H9 (cell line): ENCODE measurements at regions not wholly inside any gene's neighbourhood (a gene's known extent, or its start where the extent isn't known, plus 50 kb on each side); places are given as distances from the start of the nearest gene placed in this dataset.

Experiments
- DNase-seq: peaks from one replicate; pipeline ENCODE4 v3.0.0-alpha.2; 2017
- H2AFZ ChIP-seq: one replicate; pipeline ENCODE4 v1.6.1; 2013; ENCODE audit warnings: mild to moderate bottlenecking, low read length, control low read depth, moderate library complexity
- H2AK5ac ChIP-seq: 2 replicates; pipeline ENCODE4 v1.6.1; 2013; ENCODE audit warnings: low read length, control low read depth, mixed read lengths; ENCODE audit not compliant: insufficient read length
- H2BK120ac ChIP-seq: one replicate; pipeline ENCODE4 v1.6.1; 2013; ENCODE audit warnings: low read depth, mild to moderate bottlenecking, low read length, control low read depth, inconsistent platforms; ENCODE audit not compliant: poor library complexity, severe bottlenecking
- H2BK12ac ChIP-seq: 2 replicates; pipeline ENCODE4 v1.6.1; 2013; ENCODE audit warnings: low read length, control low read depth, mixed read lengths, low read depth; ENCODE audit not compliant: insufficient read length
- H2BK15ac ChIP-seq: 2 replicates; pipeline ENCODE4 v1.6.1; 2013; ENCODE audit warnings: low read depth, low read length, control low read depth
- H2BK20ac ChIP-seq: one replicate; pipeline ENCODE4 v1.6.1; 2013; ENCODE audit warnings: low read depth, mild to moderate bottlenecking, low read length, control low read depth, inconsistent platforms; ENCODE audit not compliant: poor library complexity, severe bottlenecking
- H2BK5ac ChIP-seq: 2 replicates; pipeline ENCODE4 v1.6.1; 2013; ENCODE audit warnings: low read length, control low read depth, mixed read lengths; ENCODE audit not compliant: insufficient read length
- H3K14ac ChIP-seq: 2 replicates; pipeline ENCODE4 v1.6.1; 2013; ENCODE audit warnings: low read length, control low read depth; ENCODE audit not compliant: insufficient read depth
- H3K18ac ChIP-seq: 2 replicates; pipeline ENCODE4 v1.6.1; 2013; ENCODE audit warnings: low read depth, mild to moderate bottlenecking, mixed read lengths, low read length, control low read depth; ENCODE audit not compliant: insufficient read length
- H3K23ac ChIP-seq: 2 replicates; pipeline ENCODE4 v1.6.1; 2013; ENCODE audit warnings: low read length, control low read depth, mixed read lengths, low read depth; ENCODE audit not compliant: insufficient read length
- H3K23me2 ChIP-seq: 2 replicates; pipeline ENCODE4 v1.6.1; 2013; ENCODE audit warnings: low read depth, mild to moderate bottlenecking, mixed read lengths, low read length, control low read depth; ENCODE audit not compliant: insufficient read length, poor library complexity, severe bottlenecking
- H3K27ac ChIP-seq: 2 replicates; pipeline ENCODE4 v1.5.1; 2013; ENCODE audit warnings: low read length, control low read depth, mixed read lengths, low read depth; ENCODE audit not compliant: insufficient read length
- H3K27me3 ChIP-seq: 2 replicates; pipeline ENCODE4 v1.6.1; 2013; ENCODE audit warnings: low read length, control low read depth, inconsistent platforms; ENCODE audit not compliant: insufficient read depth
- H3K4ac ChIP-seq: 2 replicates; pipeline ENCODE4 v1.6.1; 2013; ENCODE audit warnings: low read depth, mild to moderate bottlenecking, control low read depth, inconsistent platforms, low read length, moderate library complexity
- H3K4me1 ChIP-seq: 2 replicates; pipeline ENCODE4 v1.6.1; 2013; ENCODE audit warnings: low read length, control low read depth, inconsistent platforms; ENCODE audit not compliant: insufficient read depth
- H3K4me2 ChIP-seq: 2 replicates; pipeline ENCODE4 v1.6.1; 2013; ENCODE audit warnings: low read length, control low read depth, mixed read lengths; ENCODE audit not compliant: insufficient read length, insufficient read depth
- H3K56ac ChIP-seq: 2 replicates; pipeline ENCODE4 v1.6.1; 2013; ENCODE audit warnings: low read depth, mild to moderate bottlenecking, mixed read lengths, low read length, control low read depth; ENCODE audit not compliant: insufficient read length
- H3K79me1 ChIP-seq: 2 replicates; pipeline ENCODE4 v1.6.1; 2013; ENCODE audit warnings: low read depth, mild to moderate bottlenecking, moderate library complexity, low read length, control low read depth, inconsistent platforms; ENCODE audit not compliant: insufficient read depth, poor library complexity, severe bottlenecking
- H3K79me2 ChIP-seq: 2 replicates; pipeline ENCODE4 v1.6.1; 2013; ENCODE audit warnings: low read length, control low read depth, inconsistent platforms; ENCODE audit not compliant: insufficient read depth
- H3K9ac ChIP-seq: 2 replicates; pipeline ENCODE4 v1.6.1; 2013; ENCODE audit warnings: low read length, control low read depth, mixed read lengths; ENCODE audit not compliant: insufficient read length; ENCODE audit errors: extremely low read depth
- H3K9me3 ChIP-seq: one replicate; pipeline ENCODE4 v1.6.1; 2013; ENCODE audit warnings: low read depth, low read length, inconsistent platforms; ENCODE audit not compliant: control insufficient read depth
- H3T11ph ChIP-seq: one replicate; pipeline ENCODE4 v1.6.1; 2013; ENCODE audit warnings: mild to moderate bottlenecking, low read length, control low read depth, inconsistent platforms
- H4K20me1 ChIP-seq: one replicate; pipeline ENCODE4 v1.6.1; 2013; ENCODE audit not compliant: control insufficient read depth, insufficient read length, insufficient read depth
- H4K5ac ChIP-seq: 2 replicates; pipeline ENCODE4 v1.6.1; 2013; ENCODE audit warnings: low read depth, mild to moderate bottlenecking, mixed read lengths, low read length, control low read depth; ENCODE audit not compliant: insufficient read length
- H4K8ac ChIP-seq: replicated peaks from 2 replicates; pipeline ENCODE4 v1.6.1; 2013; ENCODE audit warnings: low read length, control low read depth, mixed read lengths, low read depth; ENCODE audit not compliant: insufficient read length
- H4K91ac ChIP-seq: 2 replicates; pipeline ENCODE4 v1.6.1; 2013; ENCODE audit warnings: low read depth, mild to moderate bottlenecking, moderate library complexity, mixed read lengths, low read length, control low read depth; ENCODE audit not compliant: insufficient read length
- H3K27ac Mint-ChIP-seq, 3 experiments: 2 replicates in 2 of 3; 3 replicates in 1 of 3; pipeline ENCODE4 v1.8.0; 2020 to 2021; ENCODE audit warnings: mixed read lengths in 3 of 3, mild to moderate bottlenecking in 1 of 3, moderate library complexity in 1 of 3
- H3K27me3 Mint-ChIP-seq: 2 replicates; pipeline ENCODE4 v1.8.0; 2021; ENCODE audit warnings: low read depth, mild to moderate bottlenecking, moderate library complexity, mixed read lengths
- H3K36me3 Mint-ChIP-seq, 3 experiments: 2 replicates in 2 of 3; 3 replicates in 1 of 3; pipeline ENCODE4 v1.8.0; 2020 to 2021; ENCODE audit warnings: low read depth in 3 of 3, mixed read lengths in 3 of 3; ENCODE audit not compliant: insufficient read depth in 1 of 3
- H3K4me1 Mint-ChIP-seq, 2 experiments: 2 replicates each; pipeline ENCODE4 v1.8.0; 2020; ENCODE audit warnings: mixed read lengths in 2 of 2
- H3K4me3 Mint-ChIP-seq, 2 experiments: 2 replicates in 1 of 2; 3 replicates in 1 of 2; pipeline ENCODE4 v1.8.0; 2020 to 2021; ENCODE audit warnings: mild to moderate bottlenecking in 2 of 2, mixed read lengths in 2 of 2, moderate library complexity in 1 of 2
- H3K9me3 Mint-ChIP-seq, 2 experiments: 2 replicates in 1 of 2; 3 replicates in 1 of 2; pipeline ENCODE4 v1.8.0; 2020; ENCODE audit warnings: mild to moderate bottlenecking in 2 of 2, mixed read lengths in 2 of 2, moderate library complexity in 1 of 2
- WGBS: extraction: QIAGEN DNeasy Blood & Tissue Kit; methylation state at CpG from one replicate; pipeline ENCODE4 v1.1.7; 2013; ENCODE audit warnings: missing lambda C conversion rate, low lambda C conversion rate, mixed read lengths; ENCODE audit not compliant: insufficient read length; ENCODE audit errors: extremely low coverage; 5-methylcytosine and 5-hydroxymethylcytosine counted together
- TF ChIP-seq, protein P1 (sequence below): fragments of 200-600 bp; sonication (generic); conservative IDR thresholded peaks from 3 replicates; pipeline ENCODE4 v1.8.0; 2021; ENCODE audit warnings: antibody characterized with exemption, mild to moderate bottlenecking

DNA sequence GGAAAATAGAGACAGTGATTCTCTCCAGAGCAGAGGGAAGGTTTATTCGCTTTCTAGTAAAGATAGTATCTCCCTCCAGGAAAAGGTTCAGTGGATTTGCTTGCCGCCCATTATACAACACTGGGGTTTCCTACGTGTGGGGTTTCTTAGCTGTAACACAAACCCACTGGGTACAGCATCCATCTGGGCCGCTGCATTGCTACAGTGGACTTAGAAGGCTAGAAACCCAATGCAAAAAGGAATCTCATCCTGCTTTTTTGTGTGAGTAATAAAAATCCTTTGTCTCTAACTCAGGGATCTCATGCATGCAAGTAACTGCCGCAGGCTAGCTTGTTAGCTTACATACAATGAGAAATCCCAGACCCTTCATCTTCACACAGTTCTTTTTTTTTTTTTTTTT is 67.1 kb upstream of the BCL2L14 start:
- H2BK12ac ChIP-seq, result no peak overlapping the region
- H2BK20ac ChIP-seq, result no peak overlapping the region
- no peak overlapping the region for H3T11ph ChIP-seq
- Mint-ChIP-seq H3K9me3 (peaks cover 3 to 7% of the 10 kb centered on the region in 2 experiments; a peak in 1 of 5 replicates), H3K4me1 (peaks cover 10 to 11% of the 10 kb centered on the region in 2 experiments), H3K27me3 (peaks cover 2% of the 10 kb centered on the region), H3K27ac (no peak overlapping the region), H3K4me3 (no peak overlapping the region), H3K36me3 (peaks cover 0 to 4% (median 2%) of the 10 kb centered on the region in 3 experiments; a peak in 2 of 7 replicates)
- no peak overlapping the region for H3K56ac ChIP-seq
- peaks cover 2% of the 10 kb centered on the region; the same call in 1 of the 2 replicates for H3K4me1 ChIP-seq
- H3K23me2 ChIP-seq, result no peaks in the 10 kb centered on the region
- H3K79me1 ChIP-seq, result no peaks in the 10 kb centered on the region
- H3K9ac ChIP-seq, result no peak overlapping the region
- no peak overlapping the region for H3K27ac ChIP-seq
- no peaks in the 10 kb centered on the region for H3K27me3 ChIP-seq
- H4K8ac ChIP-seq, result no peak overlapping the region
- no CpG with 5 or more reads among the region's 5 CpGs for WGBS
- no peak overlapping the region for H2BK5ac ChIP-seq
- no peak overlapping the region for H3K18ac ChIP-seq
- H2AFZ ChIP-seq, result no peak overlapping the region
- H2BK15ac ChIP-seq, result no peak overlapping the region
- no peaks in the 10 kb centered on the region for H4K20me1 ChIP-seq
- no peak overlapping the region for H3K23ac ChIP-seq
- no peak overlapping the region for H4K91ac ChIP-seq
- H2AK5ac ChIP-seq, result no peak overlapping the region
- no peak overlapping the region for H3K14ac ChIP-seq
- no peak overlapping the region for H2BK120ac ChIP-seq
- no peak overlapping the region for H3K4me2 ChIP-seq
- no peak for DNase-seq
- H3K4ac ChIP-seq, result no peak overlapping the region
- TF ChIP-seq, protein P1, sequence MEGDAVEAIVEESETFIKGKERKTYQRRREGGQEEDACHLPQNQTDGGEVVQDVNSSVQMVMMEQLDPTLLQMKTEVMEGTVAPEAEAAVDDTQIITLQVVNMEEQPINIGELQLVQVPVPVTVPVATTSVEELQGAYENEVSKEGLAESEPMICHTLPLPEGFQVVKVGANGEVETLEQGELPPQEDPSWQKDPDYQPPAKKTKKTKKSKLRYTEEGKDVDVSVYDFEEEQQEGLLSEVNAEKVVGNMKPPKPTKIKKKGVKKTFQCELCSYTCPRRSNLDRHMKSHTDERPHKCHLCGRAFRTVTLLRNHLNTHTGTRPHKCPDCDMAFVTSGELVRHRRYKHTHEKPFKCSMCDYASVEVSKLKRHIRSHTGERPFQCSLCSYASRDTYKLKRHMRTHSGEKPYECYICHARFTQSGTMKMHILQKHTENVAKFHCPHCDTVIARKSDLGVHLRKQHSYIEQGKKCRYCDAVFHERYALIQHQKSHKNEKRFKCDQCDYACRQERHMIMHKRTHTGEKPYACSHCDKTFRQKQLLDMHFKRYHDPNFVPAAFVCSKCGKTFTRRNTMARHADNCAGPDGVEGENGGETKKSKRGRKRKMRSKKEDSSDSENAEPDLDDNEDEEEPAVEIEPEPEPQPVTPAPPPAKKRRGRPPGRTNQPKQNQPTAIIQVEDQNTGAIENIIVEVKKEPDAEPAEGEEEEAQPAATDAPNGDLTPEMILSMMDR, result no peak
- H4K5ac ChIP-seq, result no peak overlapping the region
- no peaks in the 10 kb centered on the region for H3K9me3 ChIP-seq
- H3K79me2 ChIP-seq, result no peaks in the 10 kb centered on the region
